ENCODE measurements at regions not wholly inside any gene's neighbourhood (a gene's known extent, or its start where the extent isn't known, plus 50 kb on each side); places are given as distances from the start of the nearest gene placed in this dataset.

GRCh38 chr2:74735009-74735408 is 81.0 kb downstream of the SEMA4F start:
- no peak for DNase-seq

GRCh38 chr2:74735564-74735963 is 81.5 kb downstream of the SEMA4F start:
- no peak for DNase-seq

- DNase-seq = no peak
Measured at GRCh38 chr2:74736589-74736988, 82.5 kb downstream of the SEMA4F start.

GRCh38 chr2:74738586-74738985 is 84.5 kb downstream of the SEMA4F start:
- DNase-seq = no peak

- no peak for DNase-seq
Measured at GRCh38 chr2:74739129-74739528, 85.1 kb downstream of the SEMA4F start.

- DNase-seq = no peak
Measured at GRCh38 chr2:74739733-74740241, 85.7 kb downstream of the SEMA4F start.

- DNase-seq = no peak
Measured at GRCh38 chr2:74740395-74740740, 86.3 kb downstream of the SEMA4F start.

GRCh38 chr2:74740741-74741431 is 86.8 kb downstream of the SEMA4F start:
- peak in 1 of 2 donors; percentile 80 for DNase-seq

GRCh38 chr2:74741629-74742028 is 87.6 kb downstream of the SEMA4F start:
- DNase-seq = no peak

GRCh38 chr2:74742471-74742870 is 88.4 kb downstream of the SEMA4F start:
- no peak for DNase-seq

GRCh38 chr2:74743039-74743438 is 89.0 kb downstream of the SEMA4F start:
- DNase-seq = no peak

- DNase-seq = no peak
Measured at GRCh38 chr2:74743778-74744177, 89.7 kb downstream of the SEMA4F start.

- no peak for DNase-seq
Measured at GRCh38 chr2:74744731-74745515, 89.0 kb upstream of the HK2 start.

GRCh38 chr2:74745766-74746165 is 88.2 kb upstream of the HK2 start:
- DNase-seq = no peak

- DNase-seq = no peak
Measured at GRCh38 chr2:74746480-74746879, 87.4 kb upstream of the HK2 start.

- DNase-seq = peak in 1 of 2 donors; percentile 9
Measured at GRCh38 chr2:74747411-74748080, 86.4 kb upstream of the HK2 start.

GRCh38 chr2:74748665-74749064 is 85.3 kb upstream of the HK2 start:
- no peak for DNase-seq

- DNase-seq = no peak
Measured at GRCh38 chr2:74749432-74749831, 84.5 kb upstream of the HK2 start.

- no peak for DNase-seq
Measured at GRCh38 chr2:74751981-74752851, 81.7 kb upstream of the HK2 start.

GRCh38 chr2:74755386-74755785 is 78.5 kb upstream of the HK2 start:
- DNase-seq = no peak

GRCh38 chr2:74756356-74756890 is 77.5 kb upstream of the HK2 start:
- no peak for DNase-seq

- DNase-seq = no peak
Measured at GRCh38 chr2:74759986-74760385, 73.9 kb upstream of the HK2 start.
